OCI-LY1 (cell line): ENCODE measurements at regions not wholly inside any gene's neighbourhood (a gene's known extent, or its start where the extent isn't known, plus 50 kb on each side); places are given as distances from the start of the nearest gene placed in this dataset.

ENCODE experiments used
- H2AFZ ChIP-seq: fragments of 200-600 bp; sonication (generic), shearing (Covaris generic); 2 replicates; pipeline ENCODE4 v1.6.0; 2014; ENCODE audit warnings: antibody characterized with exemption, mild to moderate bottlenecking, low read length
- H3F3A ChIP-seq: fragments of 200-600 bp; sonication (generic), shearing (Covaris generic); 2 replicates; pipeline ENCODE4 v1.6.0; 2014; ENCODE audit warnings: mild to moderate bottlenecking, antibody characterized with exemption, low read length, moderate library complexity; ENCODE audit not compliant: insufficient read depth
- H3K27ac ChIP-seq: fragments of 200-600 bp; sonication (generic); 2 replicates; pipeline ENCODE4 v1.5.1; 2014; ENCODE audit warnings: low read length, mixed run types, mild to moderate bottlenecking, low read depth; ENCODE audit not compliant: poor library complexity, severe bottlenecking
- H3K27me3 ChIP-seq: fragments of 200-600 bp; sonication (generic); 2 replicates; pipeline ENCODE4 v1.6.0; 2014; ENCODE audit warnings: antibody characterized with exemption, mild to moderate bottlenecking, low read length, moderate library complexity; ENCODE audit not compliant: insufficient read depth
- H3K36me3 ChIP-seq: fragments of 200-600 bp; sonication (generic); 2 replicates; pipeline ENCODE4 v1.6.1; 2014; ENCODE audit warnings: mild to moderate bottlenecking, antibody characterized with exemption, low read length, moderate library complexity, mixed read lengths; ENCODE audit not compliant: insufficient read depth
- H3K4me1 ChIP-seq: fragments of 200-600 bp; sonication (generic); 2 replicates; pipeline ENCODE4 v1.5.1; 2014; ENCODE audit warnings: mild to moderate bottlenecking, low read length, moderate library complexity; ENCODE audit not compliant: insufficient read depth, severe bottlenecking
- H3K4me2 ChIP-seq: fragments of 200-600 bp; sonication (generic), shearing (Covaris generic); 2 replicates; pipeline ENCODE4 v1.6.1; 2014; ENCODE audit warnings: low read length
- H3K4me3 ChIP-seq: fragments of 200-600 bp; sonication (generic); 2 replicates; pipeline ENCODE4 v1.5.1; 2014; ENCODE audit warnings: low read length, low read depth, mild to moderate bottlenecking, mixed read lengths; ENCODE audit not compliant: poor library complexity, severe bottlenecking
- H3K79me2 ChIP-seq: fragments of 200-600 bp; shearing (Covaris generic); 2 replicates; pipeline ENCODE4 v1.6.1; 2016; ENCODE audit warnings: mixed run types, low read length, mixed read lengths; ENCODE audit not compliant: insufficient read depth
- H3K9ac ChIP-seq: fragments of 200-600 bp; sonication (generic), shearing (Covaris generic); 2 replicates; pipeline ENCODE4 v1.6.1; 2014; ENCODE audit warnings: mild to moderate bottlenecking, low read length, mixed read lengths
- H3K9me2 ChIP-seq: fragments of 200-600 bp; sonication (generic), shearing (Covaris generic); 2 replicates; pipeline ENCODE4 v1.6.1; 2014; ENCODE audit warnings: low read depth, mild to moderate bottlenecking, low read length, mixed read lengths
- H3K9me3 ChIP-seq: fragments of 200-600 bp; shearing (Covaris generic); 2 replicates; pipeline ENCODE4 v1.6.1; 2014; ENCODE audit warnings: low read length, mixed read lengths
- H4K20me1 ChIP-seq: fragments of 200-600 bp; sonication (generic), shearing (Covaris generic); 2 replicates; pipeline ENCODE4 v1.6.0; 2016; ENCODE audit warnings: mild to moderate bottlenecking, low read length; ENCODE audit not compliant: insufficient read depth
- CTCF ChIP-seq: fragments of 200-600 bp; sonication (generic), shearing (Covaris generic); IDR thresholded peaks from 2 replicates; pipeline ENCODE4 v1.5.1; 2017; ENCODE audit warnings: mild to moderate bottlenecking, antibody characterized with exemption, low read length, moderate library complexity, mixed read lengths
- EZH2 ChIP-seq: fragments of 200-600 bp; sonication (generic), shearing (Covaris generic); IDR thresholded peaks from 2 replicates; pipeline ENCODE4 v1.8.0; 2017; ENCODE audit warnings: borderline replicate concordance, mixed run types, mild to moderate bottlenecking, antibody characterized with exemption, low read length, moderate library complexity, mixed read lengths

DNA sequence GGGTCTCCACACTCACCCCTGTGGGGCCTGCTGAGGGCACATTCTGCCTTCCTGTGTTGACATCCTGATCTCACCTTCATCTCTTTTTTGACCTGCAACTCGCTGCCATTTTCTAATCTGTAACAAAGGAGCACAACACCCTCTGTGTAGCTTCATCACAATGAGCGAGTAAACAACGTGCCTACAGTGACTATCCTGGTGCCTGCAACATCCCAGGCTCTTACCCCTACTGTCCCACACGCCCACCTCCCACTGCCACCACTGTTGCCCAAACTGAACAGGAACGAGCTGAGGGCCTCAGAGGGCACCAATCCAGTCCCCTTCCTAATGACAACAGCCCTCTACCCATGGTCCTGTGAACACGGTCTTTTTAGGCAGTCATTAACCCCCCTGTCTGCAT is 102.2 kb upstream of the GJB6 start:
- no peaks in the 10 kb centered on the region for H3K9me3 ChIP-seq
- H3K9ac ChIP-seq = no peak overlapping the region
- H3F3A ChIP-seq = no peaks in the 10 kb centered on the region
- H2AFZ ChIP-seq = no peak overlapping the region
- H3K36me3 ChIP-seq = no peaks in the 10 kb centered on the region
- no peaks in the 10 kb centered on the region for H3K27me3 ChIP-seq
- H3K9me2 ChIP-seq = no peaks in the 10 kb centered on the region
- H3K27ac ChIP-seq = no peak overlapping the region
- H3K79me2 ChIP-seq = no peaks in the 10 kb centered on the region
- no peak overlapping the region for H3K4me2 ChIP-seq
- H3K4me1 ChIP-seq = no peaks in the 10 kb centered on the region
- no peak overlapping the region for H3K4me3 ChIP-seq
- TF ChIP-seq CTCF (no peak), EZH2 (no peak)
- no peaks in the 10 kb centered on the region for H4K20me1 ChIP-seq

- no peaks in the 10 kb centered on the region for H3F3A ChIP-seq
These were observed 100.4 kb upstream of the GJB6 start for GRCh38 chr13:20332361-20333096.

DNA sequence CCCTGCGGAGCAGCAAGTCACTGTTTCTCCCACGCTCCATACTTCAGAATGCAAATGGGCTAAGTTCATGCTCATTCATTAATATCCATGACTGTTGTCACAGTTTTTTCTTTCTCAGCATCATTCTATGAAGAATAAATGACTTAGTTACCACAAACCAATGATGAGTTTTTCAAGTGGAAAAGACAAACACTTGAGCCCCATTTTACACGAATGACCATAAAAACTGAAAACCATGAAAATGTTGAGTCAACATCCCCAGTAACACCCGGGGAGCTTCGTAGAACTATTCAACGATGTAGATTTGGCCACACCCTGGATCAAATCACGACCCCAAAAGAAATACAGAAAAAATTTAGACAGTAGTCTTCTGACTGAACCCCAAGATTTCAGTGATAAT is 99.8 kb upstream of the GJB6 start:
- Histone ChIP-seq H3K9me2 (no peaks in the 10 kb centered on the region), H3F3A (no peaks in the 10 kb centered on the region)

More at GRCh38 chr13:20332361-20333096, 100.4 kb upstream of the GJB6 start:
- TF ChIP-seq CTCF (no peak), EZH2 (no peak)
- H2AFZ ChIP-seq = no peak overlapping the region
- H3K4me2 ChIP-seq = no peak overlapping the region
- no peaks in the 10 kb centered on the region for H3K9me3 ChIP-seq
- H3K27me3 ChIP-seq = no peaks in the 10 kb centered on the region
- H3K4me1 ChIP-seq = no peaks in the 10 kb centered on the region
- H4K20me1 ChIP-seq = no peaks in the 10 kb centered on the region
- no peak overlapping the region for H3K4me3 ChIP-seq
- H3K27ac ChIP-seq = no peak overlapping the region
- H3K79me2 ChIP-seq = no peaks in the 10 kb centered on the region
- no peaks in the 10 kb centered on the region for H3K36me3 ChIP-seq
- no peak overlapping the region for H3K9ac ChIP-seq
- no peaks in the 10 kb centered on the region for H3K9me2 ChIP-seq

More for the DNA sequence above, 99.8 kb upstream of the GJB6 start:
- no peaks in the 10 kb centered on the region for H3K79me2 ChIP-seq
- no peaks in the 10 kb centered on the region for H3K9me3 ChIP-seq
- no peaks in the 10 kb centered on the region for H3K4me1 ChIP-seq
- H3K9ac ChIP-seq = no peak overlapping the region
- H3K27me3 ChIP-seq = no peaks in the 10 kb centered on the region
- TF ChIP-seq CTCF (no peak), EZH2 (no peak)
- H3K4me3 ChIP-seq = no peak overlapping the region
- no peak overlapping the region for H2AFZ ChIP-seq
- H3K27ac ChIP-seq = no peak overlapping the region
- no peak overlapping the region for H3K4me2 ChIP-seq
- H4K20me1 ChIP-seq = no peaks in the 10 kb centered on the region
- H3K36me3 ChIP-seq = no peaks in the 10 kb centered on the region
